ENCODE measurements at regions not wholly inside any gene's neighbourhood (a gene's known extent, or its start where the extent isn't known, plus 50 kb on each side); places are given as distances from the start of the nearest gene placed in this dataset.

- Histone ChIP-seq H3K4me2 (ENCODE audit: low read length) (no peak overlapping the region), H2AFZ (ENCODE audit: low read length) (no peak overlapping the region), H3K4me3 (ENCODE audit: low read depth, low read length, poor library complexity, severe bottlenecking) (no peak overlapping the region), H3K4me1 (ENCODE audit: insufficient read depth, low read length, severe bottlenecking) (no peaks in the 10 kb centered on the region), H4K20me1 (ENCODE audit: insufficient read depth, low read length) (no peaks in the 10 kb centered on the region), H3K27ac (ENCODE audit: low read depth, low read length, poor library complexity, severe bottlenecking) (no peak overlapping the region), H3K9me2 (ENCODE audit: low read depth, low read length) (no peaks in the 10 kb centered on the region), H3K9ac (ENCODE audit: low read length) (no peak overlapping the region), H3F3A (ENCODE audit: insufficient read depth, low read length) (no peaks in the 10 kb centered on the region), H3K9me3 (ENCODE audit: low read length) (no peaks in the 10 kb centered on the region), H3K27me3 (ENCODE audit: insufficient read depth, low read length) (no peaks in the 10 kb centered on the region), H3K79me2 (ENCODE audit: insufficient read depth, low read length) (no peaks in the 10 kb centered on the region), H3K36me3 (ENCODE audit: insufficient read depth, low read length) (no peaks in the 10 kb centered on the region)
- TF ChIP-seq EZH2 (IDR thresholded peaks at IDR 0.05; ENCODE audit: borderline replicate concordance, low read length) (no peak), CTCF (IDR thresholded peaks at IDR 0.05; ENCODE audit: low read length) (no peak)
Measured at GRCh38 chr18:76668546-76668945, 153.8 kb upstream of the ZNF236 start.

- Histone ChIP-seq H4K20me1 (ENCODE audit: insufficient read depth, low read length) (no peaks in the 10 kb centered on the region), H3K79me2 (ENCODE audit: insufficient read depth, low read length) (no peaks in the 10 kb centered on the region), H3K4me1 (ENCODE audit: insufficient read depth, low read length, severe bottlenecking) (no peaks in the 10 kb centered on the region), H3K9me2 (ENCODE audit: low read depth, low read length) (no peaks in the 10 kb centered on the region), H3K4me3 (ENCODE audit: low read depth, low read length, poor library complexity, severe bottlenecking) (no peak overlapping the region), H3F3A (ENCODE audit: insufficient read depth, low read length) (no peaks in the 10 kb centered on the region), H3K4me2 (ENCODE audit: low read length) (no peak overlapping the region), H3K9ac (ENCODE audit: low read length) (no peak overlapping the region), H3K27me3 (ENCODE audit: insufficient read depth, low read length) (no peaks in the 10 kb centered on the region), H3K27ac (ENCODE audit: low read depth, low read length, poor library complexity, severe bottlenecking) (no peak overlapping the region), H3K36me3 (ENCODE audit: insufficient read depth, low read length) (no peaks in the 10 kb centered on the region), H2AFZ (ENCODE audit: low read length) (no peak overlapping the region), H3K9me3 (ENCODE audit: low read length) (no peaks in the 10 kb centered on the region)
- TF ChIP-seq EZH2 (IDR thresholded peaks at IDR 0.05; ENCODE audit: borderline replicate concordance, low read length) (no peak), CTCF (IDR thresholded peaks at IDR 0.05; ENCODE audit: low read length) (no peak)
Measured at GRCh38 chr18:76668119-76668518, 154.2 kb upstream of the ZNF236 start.

GRCh38 chr18:76667603-76668002 is 154.8 kb upstream of the ZNF236 start:
- Histone ChIP-seq H3K9ac (ENCODE audit: low read length) (no peak overlapping the region), H3K4me1 (ENCODE audit: insufficient read depth, low read length, severe bottlenecking) (no peaks in the 10 kb centered on the region), H3K9me3 (ENCODE audit: low read length) (no peaks in the 10 kb centered on the region), H3K4me2 (ENCODE audit: low read length) (no peak overlapping the region), H4K20me1 (ENCODE audit: insufficient read depth, low read length) (no peaks in the 10 kb centered on the region), H3K27ac (ENCODE audit: low read depth, low read length, poor library complexity, severe bottlenecking) (no peak overlapping the region), H3K27me3 (ENCODE audit: insufficient read depth, low read length) (no peaks in the 10 kb centered on the region), H3K79me2 (ENCODE audit: insufficient read depth, low read length) (no peaks in the 10 kb centered on the region), H3K4me3 (ENCODE audit: low read depth, low read length, poor library complexity, severe bottlenecking) (no peak overlapping the region), H2AFZ (ENCODE audit: low read length) (no peak overlapping the region), H3K9me2 (ENCODE audit: low read depth, low read length) (no peaks in the 10 kb centered on the region), H3F3A (ENCODE audit: insufficient read depth, low read length) (no peaks in the 10 kb centered on the region), H3K36me3 (ENCODE audit: insufficient read depth, low read length) (no peaks in the 10 kb centered on the region)
- TF ChIP-seq EZH2 (IDR thresholded peaks at IDR 0.05; ENCODE audit: borderline replicate concordance, low read length), result no peak
- no peak for TF ChIP-seq CTCF (IDR thresholded peaks at IDR 0.05; ENCODE audit: low read length)
